IPS-20b (cell line): ENCODE measurements at regions not wholly inside any gene's neighbourhood (a gene's known extent, or its start where the extent isn't known, plus 50 kb on each side); places are given as distances from the start of the nearest gene placed in this dataset.

Experiments used
- H3K27ac ChIP-seq: one replicate; pipeline ENCODE4 v1.5.1; 2013; ENCODE audit warnings: low read length
- H3K27me3 ChIP-seq: 2 replicates; pipeline ENCODE4 v1.6.1; 2013; ENCODE audit warnings: mild to moderate bottlenecking, low read length, inconsistent platforms; ENCODE audit not compliant: insufficient read depth
- H3K36me3 ChIP-seq: 2 replicates; pipeline ENCODE4 v1.6.1; 2013; ENCODE audit warnings: low read depth, mild to moderate bottlenecking, inconsistent platforms, low read length, moderate library complexity; ENCODE audit not compliant: insufficient read depth
- H3K4me1 ChIP-seq: 2 replicates; pipeline ENCODE4 v1.6.1; 2013; ENCODE audit warnings: mild to moderate bottlenecking, control low read depth, inconsistent platforms, low read length, moderate library complexity; ENCODE audit not compliant: insufficient read depth
- H3K4me3 ChIP-seq: 2 replicates; pipeline ENCODE4 v1.5.1; 2013; ENCODE audit warnings: mild to moderate bottlenecking, low read length, inconsistent platforms
- H3K9ac ChIP-seq: 2 replicates; pipeline ENCODE4 v1.6.1; 2013; ENCODE audit warnings: low read depth, mild to moderate bottlenecking, inconsistent platforms, low read length, moderate library complexity
- H3K9me3 ChIP-seq: 2 replicates; pipeline ENCODE4 v1.6.1; 2013; ENCODE audit warnings: mild to moderate bottlenecking, low read depth, low read length, inconsistent platforms; ENCODE audit not compliant: insufficient read depth

- Histone ChIP-seq H3K4me1 (no peaks in the 10 kb centered on the region), H3K4me3 (no peak overlapping the region), H3K27ac (no peak overlapping the region), H3K36me3 (no peaks in the 10 kb centered on the region), H3K9me3 (no peaks in the 10 kb centered on the region), H3K9ac (no peak overlapping the region), H3K27me3 (no peaks in the 10 kb centered on the region)
Observed at GRCh38 chr18:40685219-40685618, 1269.8 kb upstream of the PIK3C3 start.

- no peak overlapping the region for H3K9ac ChIP-seq
- H3K4me3 ChIP-seq, result no peak overlapping the region
- no peaks in the 10 kb centered on the region for H3K27me3 ChIP-seq
- H3K27ac ChIP-seq, result no peak overlapping the region
- H3K9me3 ChIP-seq, result no peaks in the 10 kb centered on the region
- H3K4me1 ChIP-seq, result no peaks in the 10 kb centered on the region
- no peaks in the 10 kb centered on the region for H3K36me3 ChIP-seq
Observed at GRCh38 chr18:40678318-40678717, 1276.7 kb upstream of the PIK3C3 start.

- H3K4me3 ChIP-seq, result no peak overlapping the region
- no peaks in the 10 kb centered on the region for H3K27me3 ChIP-seq
- H3K9ac ChIP-seq, result no peak overlapping the region
- no peaks in the 10 kb centered on the region for H3K9me3 ChIP-seq
- H3K27ac ChIP-seq, result no peak overlapping the region
- no peaks in the 10 kb centered on the region for H3K4me1 ChIP-seq
- H3K36me3 ChIP-seq, result no peaks in the 10 kb centered on the region
Observed at GRCh38 chr18:40676668-40677067, 1278.4 kb upstream of the PIK3C3 start.

DNA sequence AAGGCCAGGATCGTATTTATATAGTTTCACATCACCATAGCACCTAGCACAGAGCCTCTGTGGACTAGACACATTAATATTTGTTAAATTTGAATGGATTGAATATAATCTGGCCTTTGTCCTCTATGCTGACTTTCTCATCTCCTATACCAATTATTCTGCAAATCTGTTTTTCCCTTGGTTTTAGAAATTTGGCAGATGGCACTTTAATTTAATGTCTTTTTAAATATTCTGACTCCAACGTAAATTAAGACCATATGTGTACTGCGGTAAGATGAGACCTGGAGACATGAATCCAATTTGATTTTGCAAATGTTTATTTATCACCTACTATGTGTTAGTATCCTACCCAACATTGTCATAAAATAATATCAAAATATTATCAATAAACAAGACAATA lies 1281.9 kb upstream of the PIK3C3 start:
- Histone ChIP-seq H3K4me3 (no peak overlapping the region), H3K27me3 (no peaks in the 10 kb centered on the region), H3K4me1 (no peaks in the 10 kb centered on the region), H3K27ac (no peak overlapping the region), H3K9ac (no peak overlapping the region), H3K9me3 (no peaks in the 10 kb centered on the region), H3K36me3 (no peaks in the 10 kb centered on the region)

DNA sequence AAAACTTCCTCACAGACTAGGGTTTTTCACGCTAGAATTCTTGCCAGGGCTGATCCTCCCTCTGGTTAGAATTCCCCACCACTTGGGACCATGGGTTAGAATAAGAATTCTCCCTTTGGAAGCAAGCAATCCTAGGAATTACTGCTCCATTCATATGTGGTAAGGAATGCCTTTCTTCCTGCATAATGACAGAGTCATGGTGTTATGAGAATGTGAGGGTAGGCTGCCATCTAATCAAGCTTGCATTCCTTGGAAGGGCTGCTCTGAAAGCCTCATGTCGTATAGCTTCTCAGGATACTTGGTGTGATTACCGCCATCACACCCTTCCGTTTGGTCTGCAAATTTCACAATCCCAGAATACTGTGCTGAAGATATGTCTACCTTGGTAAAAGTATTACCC lies 1282.4 kb upstream of the PIK3C3 start:
- Histone ChIP-seq H3K4me1 (no peaks in the 10 kb centered on the region), H3K27ac (no peak overlapping the region)

GRCh38 chr18:40670668-40671375 lies 1284.2 kb upstream of the PIK3C3 start:
- Histone ChIP-seq H3K9me3 (no peaks in the 10 kb centered on the region), H3K27me3 (no peaks in the 10 kb centered on the region), H3K4me3 (no peak overlapping the region), H3K27ac (no peak overlapping the region), H3K36me3 (no peaks in the 10 kb centered on the region), H3K9ac (no peak overlapping the region), H3K4me1 (no peaks in the 10 kb centered on the region)

More for the DNA sequence above, 1282.4 kb upstream of the PIK3C3 start:
- no peak overlapping the region for H3K4me3 ChIP-seq
- no peaks in the 10 kb centered on the region for H3K27me3 ChIP-seq
- no peaks in the 10 kb centered on the region for H3K9me3 ChIP-seq
- no peaks in the 10 kb centered on the region for H3K36me3 ChIP-seq
- no peak overlapping the region for H3K9ac ChIP-seq

GRCh38 chr18:40662898-40663437 lies 1292.1 kb upstream of the PIK3C3 start:
- Histone ChIP-seq H3K4me3 (no peak overlapping the region), H3K9ac (no peak overlapping the region), H3K27ac (no peak overlapping the region), H3K4me1 (no peaks in the 10 kb centered on the region), H3K9me3 (no peaks in the 10 kb centered on the region), H3K27me3 (no peaks in the 10 kb centered on the region), H3K36me3 (no peaks in the 10 kb centered on the region)

DNA sequence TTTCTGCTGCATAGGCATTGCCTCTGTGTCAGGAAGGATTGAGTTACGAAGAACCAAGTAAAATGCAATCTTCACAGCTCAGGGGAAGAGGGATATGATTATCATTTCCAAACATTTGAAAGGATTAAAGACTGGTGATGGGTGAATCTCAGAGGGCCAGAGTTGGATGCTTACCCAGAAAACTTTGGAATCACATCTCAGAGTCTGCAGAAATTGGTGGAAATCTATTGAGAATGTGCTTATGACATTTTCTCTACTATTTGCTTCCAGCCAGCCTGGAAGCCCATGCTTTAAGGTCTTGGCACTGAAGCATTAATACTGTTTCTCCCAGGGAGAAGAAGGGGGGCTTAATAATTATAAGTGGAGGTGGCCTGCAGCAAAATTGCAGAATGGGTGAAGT lies 1301.4 kb upstream of the PIK3C3 start:
- Histone ChIP-seq H3K9ac (no peak overlapping the region), H3K36me3 (no peaks in the 10 kb centered on the region), H3K9me3 (no peaks in the 10 kb centered on the region), H3K4me3 (no peak overlapping the region), H3K27me3 (no peaks in the 10 kb centered on the region), H3K4me1 (no peaks in the 10 kb centered on the region), H3K27ac (no peak overlapping the region)

- Histone ChIP-seq H3K4me1 (no peaks in the 10 kb centered on the region), H3K4me3 (no peak overlapping the region), H3K27ac (no peak overlapping the region), H3K27me3 (no peaks in the 10 kb centered on the region), H3K36me3 (no peaks in the 10 kb centered on the region), H3K9ac (no peak overlapping the region), H3K9me3 (no peaks in the 10 kb centered on the region)
Observed at GRCh38 chr18:40652321-40652720, 1302.7 kb upstream of the PIK3C3 start.

DNA sequence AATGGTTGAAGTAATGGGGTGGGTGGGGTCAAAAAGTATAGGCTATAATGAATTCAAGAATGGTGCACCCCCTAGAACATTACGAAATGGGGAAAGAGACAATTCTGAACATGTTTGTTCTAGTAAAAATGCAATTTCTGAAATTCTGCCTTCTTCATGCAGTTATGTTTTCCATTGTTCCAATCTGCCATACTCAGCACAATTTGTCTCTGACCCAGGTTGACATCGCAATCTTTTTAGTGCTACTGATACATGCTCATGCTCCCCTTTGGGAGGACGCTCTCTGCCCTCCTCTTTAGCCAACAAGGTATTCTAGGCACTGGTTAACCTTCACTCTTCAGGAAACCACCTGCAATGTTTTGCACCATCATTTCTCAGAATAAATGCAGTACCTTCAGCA lies 1303.9 kb upstream of the PIK3C3 start:
- Histone ChIP-seq H3K36me3 (no peaks in the 10 kb centered on the region), H3K4me1 (no peaks in the 10 kb centered on the region), H3K27ac (no peak overlapping the region), H3K9me3 (no peaks in the 10 kb centered on the region), H3K27me3 (no peaks in the 10 kb centered on the region), H3K9ac (no peak overlapping the region), H3K4me3 (no peak overlapping the region)

DNA sequence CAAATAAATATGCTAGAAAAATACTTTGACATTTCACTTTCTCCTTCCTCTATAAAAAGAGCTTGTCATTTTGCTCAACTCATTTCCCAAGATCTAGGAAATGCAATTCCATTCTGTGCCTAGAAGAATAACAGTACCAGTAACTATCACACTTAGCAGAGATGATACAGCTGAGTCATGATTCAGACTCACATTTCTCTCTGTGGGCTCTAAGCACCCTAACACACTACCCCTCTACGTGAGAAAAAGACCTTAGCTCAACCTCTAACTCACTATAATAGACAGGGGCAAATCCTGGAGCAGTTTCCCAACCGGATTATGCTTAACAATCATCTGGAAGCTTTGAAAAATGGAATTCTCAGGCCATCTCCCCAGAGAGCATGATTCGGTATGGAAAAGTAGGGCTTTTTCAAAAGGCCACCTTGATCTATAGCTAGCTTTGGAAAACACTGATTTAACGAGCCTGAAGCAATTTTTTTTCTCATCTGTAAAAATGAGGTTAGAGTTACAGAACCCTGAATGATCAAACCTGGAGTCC lies 1312.3 kb upstream of the PIK3C3 start:
- Histone ChIP-seq H3K4me3 (no peak overlapping the region), H3K36me3 (no peaks in the 10 kb centered on the region), H3K9me3 (no peaks in the 10 kb centered on the region), H3K27me3 (no peaks in the 10 kb centered on the region), H3K4me1 (no peaks in the 10 kb centered on the region; the same call in 1 of the 2 replicates), H3K27ac (no peak overlapping the region), H3K9ac (no peak overlapping the region)

DNA sequence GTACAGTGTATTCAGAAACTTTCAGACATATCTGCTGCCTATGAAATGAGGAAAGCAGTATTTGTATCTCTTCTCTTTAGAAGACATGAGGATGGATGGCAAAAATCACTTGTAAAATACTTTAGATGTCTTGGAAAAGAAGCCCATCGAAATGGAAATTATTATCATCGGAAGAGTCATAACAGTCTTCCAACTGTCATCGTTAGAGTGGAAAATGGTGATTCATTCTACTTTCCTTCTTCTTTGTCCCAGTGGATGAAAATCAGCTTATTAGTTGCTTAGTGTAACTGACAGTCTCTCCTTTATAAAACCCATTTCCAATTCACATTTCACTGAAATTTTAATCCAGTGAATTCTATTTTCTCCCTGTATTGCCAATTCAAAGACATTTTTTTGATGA lies 1323.7 kb upstream of the PIK3C3 start:
- no peaks in the 10 kb centered on the region for H3K27me3 ChIP-seq
- H3K27ac ChIP-seq, result no peak overlapping the region
- no peaks in the 10 kb centered on the region for H3K4me1 ChIP-seq
- H3K9me3 ChIP-seq, result peaks cover 6% of the 10 kb centered on the region; the same call in 1 of the 2 replicates
- no peak overlapping the region for H3K9ac ChIP-seq
- no peaks in the 10 kb centered on the region for H3K36me3 ChIP-seq
- H3K4me3 ChIP-seq, result no peak overlapping the region
